ENCODE measurements at regions not wholly inside any gene's neighbourhood (a gene's known extent, or its start where the extent isn't known, plus 50 kb on each side); places are given as distances from the start of the nearest gene placed in this dataset.

GRCh38 chr6:169312658-169313346, 59.2 kb upstream of the THBS2 start:
- DNase-seq (ENCODE audit: low read depth, low spot score), result no peak
- Histone ChIP-seq H3K27ac (ENCODE audit: low read depth, low read length) (no peak overlapping the region), H3K9me3 (ENCODE audit: control insufficient read depth, insufficient read depth, low read length) (peaks cover 7% of the 10 kb centered on the region; the same call in 1 of the 2 replicates), H3K27me3 (ENCODE audit: control insufficient read depth, insufficient read depth, low read length) (no peaks in the 10 kb centered on the region), H3K4me3 (ENCODE audit: low read depth, low read length) (no peak overlapping the region)
- POLR2A ChIA-PET, result no interaction called here
- TF ChIP-seq, protein P1, sequence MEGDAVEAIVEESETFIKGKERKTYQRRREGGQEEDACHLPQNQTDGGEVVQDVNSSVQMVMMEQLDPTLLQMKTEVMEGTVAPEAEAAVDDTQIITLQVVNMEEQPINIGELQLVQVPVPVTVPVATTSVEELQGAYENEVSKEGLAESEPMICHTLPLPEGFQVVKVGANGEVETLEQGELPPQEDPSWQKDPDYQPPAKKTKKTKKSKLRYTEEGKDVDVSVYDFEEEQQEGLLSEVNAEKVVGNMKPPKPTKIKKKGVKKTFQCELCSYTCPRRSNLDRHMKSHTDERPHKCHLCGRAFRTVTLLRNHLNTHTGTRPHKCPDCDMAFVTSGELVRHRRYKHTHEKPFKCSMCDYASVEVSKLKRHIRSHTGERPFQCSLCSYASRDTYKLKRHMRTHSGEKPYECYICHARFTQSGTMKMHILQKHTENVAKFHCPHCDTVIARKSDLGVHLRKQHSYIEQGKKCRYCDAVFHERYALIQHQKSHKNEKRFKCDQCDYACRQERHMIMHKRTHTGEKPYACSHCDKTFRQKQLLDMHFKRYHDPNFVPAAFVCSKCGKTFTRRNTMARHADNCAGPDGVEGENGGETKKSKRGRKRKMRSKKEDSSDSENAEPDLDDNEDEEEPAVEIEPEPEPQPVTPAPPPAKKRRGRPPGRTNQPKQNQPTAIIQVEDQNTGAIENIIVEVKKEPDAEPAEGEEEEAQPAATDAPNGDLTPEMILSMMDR (IDR thresholded peaks at IDR 0.05; ENCODE audit: low read depth, low read length), result no peak
- CTCF ChIA-PET, result interaction anchor here (0.6 kb wide), 1 partner anchor 61 kb away, joined by 4 read pairs; no protein-coding TSS in a partner anchor

- Histone ChIP-seq H3K4me3 (ENCODE audit: low read depth, low read length) (no peak overlapping the region), H3K27ac (ENCODE audit: low read depth, low read length) (no peak overlapping the region), H3K27me3 (ENCODE audit: control insufficient read depth, insufficient read depth, low read length) (no peaks in the 10 kb centered on the region), H3K9me3 (ENCODE audit: control insufficient read depth, insufficient read depth, low read length) (peaks cover 7% of the 10 kb centered on the region; the same call in 1 of the 2 replicates)
- TF ChIP-seq, protein P1 (IDR thresholded peaks at IDR 0.05; ENCODE audit: low read depth, low read length), result no peak
- CTCF ChIA-PET, result no interaction called here
- no peak for DNase-seq (ENCODE audit: low read depth, low spot score)
- POLR2A ChIA-PET, result no interaction called here
These were observed 57.3 kb upstream of the THBS2 start for GRCh38 chr6:169310983-169311382.
